Heart left ventricle (tissue), 16 donors: ENCODE measurements at regions not wholly inside any gene's neighbourhood (a gene's known extent, or its start where the extent isn't known, plus 50 kb on each side); places are given as distances from the start of the nearest gene placed in this dataset.

Source experiments
- ATAC-seq, 4 donors: fragments of 200-7000 bp; cut with Tn5 transposase; one replicate each; pipeline ENCODE4 v1.9.1; 2020 to 2022; ENCODE audit warnings: moderate library complexity in 4 of 4, mild to moderate bottlenecking in 3 of 4, moderate number of reproducible peaks in 1 of 4
- DNase-seq, 5 donors: peaks; one replicate each; pipeline ENCODE4 v3.0.0-alpha.2; 2020
- H3K27ac ChIP-seq, 12 donors: fragments of 200-600 bp; sonication (generic) in 4 of 12; one replicate each; pipeline versions ENCODE4 v1.5.0 to v1.8.0; 2016 to 2022; ENCODE audit warnings: mild to moderate bottlenecking in 2 of 12
- H3K27me3 ChIP-seq, 9 donors: fragments of 200-600 bp; sonication (generic) in 2 of 9; one replicate each; pipeline versions ENCODE4 v1.5.1 to v1.8.0; 2016 to 2022; ENCODE audit warnings: mild to moderate bottlenecking in 3 of 9
- H3K36me3 ChIP-seq, 9 donors: fragments of 200-600 bp; sonication (generic) in 2 of 9; one replicate each; pipeline versions ENCODE4 v1.5.0 to v1.8.0; 2018 to 2022; ENCODE audit warnings: mild to moderate bottlenecking in 2 of 9
- H3K4me1 ChIP-seq, 12 donors: fragments of 200-600 bp; sonication (generic) in 4 of 12; one replicate each; pipeline versions ENCODE4 v1.5.0 to v1.8.0; 2016 to 2022; ENCODE audit warnings: mild to moderate bottlenecking in 3 of 12
- H3K4me3 ChIP-seq, 12 donors: fragments of 200-600 bp; sonication (generic) in 4 of 12; one replicate each; pipeline versions ENCODE4 v1.5.0 to v1.8.0; 2017 to 2022; ENCODE audit warnings: mild to moderate bottlenecking in 9 of 12, moderate library complexity in 4 of 12
- H3K9me3 ChIP-seq, 12 donors: fragments of 200-600 bp; sonication (generic) in 4 of 12; one replicate each; pipeline versions ENCODE4 v1.5.0 to v1.8.0; 2016 to 2022; ENCODE audit warnings: mild to moderate bottlenecking in 1 of 12
- POLR2A ChIP-seq, 2 donors: fragments of 450-650 bp; IDR thresholded peaks; one replicate each; pipeline ENCODE4 v1.6.1; 2017; ENCODE audit warnings: antibody characterized with exemption in 2 of 2, mild to moderate bottlenecking in 2 of 2, moderate library complexity in 2 of 2
- WGBS, 4 donors: extraction: QIAGEN DNeasy Blood & Tissue Kit in 2 of 4; methylation state at CpG; one replicate each; pipeline versions ENCODE4 v1.1.5 to v1.1.7; 2013 to 2018; 5-methylcytosine and 5-hydroxymethylcytosine counted together
- intact Hi-C, 10 donors: fragments of 100-400 bp; cut with DNase I; formaldehyde crosslinking; loops; one replicate each; pipeline versions ENCODE4 v1.11.1 to v1.14.2; 2022
- TF ChIP-seq, protein P1 (sequence below), 12 donors: fragments of 200-600 bp; sonication (generic) in 4 of 12; IDR thresholded peaks; one replicate each; pipeline versions ENCODE4 v1.5.0 to v1.8.0; 2018 to 2022; ENCODE audit warnings: antibody characterized with exemption in 12 of 12, mild to moderate bottlenecking in 5 of 12
- donor health status: ischemic (EF 13 %, LVEDD 7.1; RV severe dilation, severe dysfunction).
- donor health status: healthy with polysubstance abuse.
- donor health status: DM: no; HTN: yes; CAD: no.
- donor health status: DM: no; HTN: no; CAD: no.
- donor health status: ischemic (EF 25% LVEDD 6.9; RV normal size, moderate dysfunction).
- donor health status: ischemic (EF 25% LVEDD 5.7; RV mildly dilated, moderate dysfunction).
- donor health status: healthy.
- donor health status: DM: yes; HTN: yes; CAD: no.
- donor health status: ischemic (EF 35%, LVEDD 5.7; RV mildly dilated, moderate dysfunction).
- donor health status: nonischemic (EF 11% LVEDD 7.7; RV severe dilation, severe dysfunction).
- donor health status: DM: yes; HTN: yes; CAD: no.
- donor health status: PGD.
- donor health status: ischemic (EF 29% LVEDD 5.4; RV normal size, mild dysfunction).
- donor health status: nonischemic (EF 23%, LVEDD 6.1; RV moderate dilation, normal function).

- intact Hi-C loops: no loop called here
- TF ChIP-seq, protein P1, sequence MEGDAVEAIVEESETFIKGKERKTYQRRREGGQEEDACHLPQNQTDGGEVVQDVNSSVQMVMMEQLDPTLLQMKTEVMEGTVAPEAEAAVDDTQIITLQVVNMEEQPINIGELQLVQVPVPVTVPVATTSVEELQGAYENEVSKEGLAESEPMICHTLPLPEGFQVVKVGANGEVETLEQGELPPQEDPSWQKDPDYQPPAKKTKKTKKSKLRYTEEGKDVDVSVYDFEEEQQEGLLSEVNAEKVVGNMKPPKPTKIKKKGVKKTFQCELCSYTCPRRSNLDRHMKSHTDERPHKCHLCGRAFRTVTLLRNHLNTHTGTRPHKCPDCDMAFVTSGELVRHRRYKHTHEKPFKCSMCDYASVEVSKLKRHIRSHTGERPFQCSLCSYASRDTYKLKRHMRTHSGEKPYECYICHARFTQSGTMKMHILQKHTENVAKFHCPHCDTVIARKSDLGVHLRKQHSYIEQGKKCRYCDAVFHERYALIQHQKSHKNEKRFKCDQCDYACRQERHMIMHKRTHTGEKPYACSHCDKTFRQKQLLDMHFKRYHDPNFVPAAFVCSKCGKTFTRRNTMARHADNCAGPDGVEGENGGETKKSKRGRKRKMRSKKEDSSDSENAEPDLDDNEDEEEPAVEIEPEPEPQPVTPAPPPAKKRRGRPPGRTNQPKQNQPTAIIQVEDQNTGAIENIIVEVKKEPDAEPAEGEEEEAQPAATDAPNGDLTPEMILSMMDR (IDR thresholded peaks at IDR 0.05): no peak
- TF ChIP-seq POLR2A (IDR thresholded peaks at IDR 0.05): no peak
- WGBS, 4 donors: 69 to 75% (median 72%) methylated on average over 1 of the region's 1 CpG
- Histone ChIP-seq H3K36me3 (no peaks in the 10 kb centered on the region), H3K9me3 (peaks cover 0 to 22% (median 0%) of the 10 kb centered on the region in 12 donors), H3K27me3 (peaks cover 0 to 3% (median 0%) of the 10 kb centered on the region in 9 donors), H3K4me1 (no peaks in the 10 kb centered on the region), H3K4me3 (no peak overlapping the region), H3K27ac (no peak overlapping the region)
- DNase-seq (no peak), ATAC-seq (no peak)
These were observed 293.1 kb downstream of the PSAT1 start for GRCh38 chr9:78590068-78590467.

GRCh38 chr9:78592811-78593210 is 295.9 kb downstream of the PSAT1 start:
- DNase-seq: no peak
- no peaks in the 10 kb centered on the region for H3K9me3 ChIP-seq
- H3K4me1 ChIP-seq: no peaks in the 10 kb centered on the region
- no peak overlapping the region for H3K4me3 ChIP-seq
- intact Hi-C loops: no loop called here
- no peaks in the 10 kb centered on the region for H3K36me3 ChIP-seq
- ATAC-seq: no peak
- H3K27ac ChIP-seq: no peak overlapping the region
- TF ChIP-seq POLR2A (IDR thresholded peaks at IDR 0.05): no peak
- TF ChIP-seq, protein P1 (IDR thresholded peaks at IDR 0.05): no peak
- peaks cover 0 to 4% (median 0%) of the 10 kb centered on the region in 9 donors for H3K27me3 ChIP-seq

- DNase-seq: no peak
These were observed 298.4 kb downstream of the PSAT1 start for GRCh38 chr9:78595200-78595945.

DNA sequence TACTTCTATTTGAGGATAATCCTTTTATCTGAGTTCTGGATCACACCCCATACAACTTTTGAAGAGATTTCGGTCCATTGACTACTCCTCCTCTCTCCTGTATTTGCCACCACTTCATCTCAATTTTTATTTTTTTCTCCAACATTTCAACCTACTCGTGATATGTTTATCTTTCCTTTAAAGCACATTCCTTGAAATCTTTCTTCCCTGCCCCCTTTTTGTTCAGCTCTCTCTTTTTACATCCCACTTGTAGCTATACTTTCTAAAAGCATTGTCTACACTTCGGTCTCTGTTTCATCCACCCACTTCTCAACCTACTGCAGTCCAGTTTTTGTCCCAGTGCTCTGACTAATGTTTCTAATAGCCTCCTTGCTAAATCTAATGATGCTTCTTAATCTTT is 299.4 kb downstream of the PSAT1 start:
- no peaks in the 10 kb centered on the region for H3K36me3 ChIP-seq
- no peaks in the 10 kb centered on the region for H3K4me1 ChIP-seq
- H3K9me3 ChIP-seq: no peaks in the 10 kb centered on the region
- ATAC-seq (no peak), DNase-seq (no peak)
- no peak for TF ChIP-seq POLR2A (IDR thresholded peaks at IDR 0.05)
- TF ChIP-seq, protein P1 (IDR thresholded peaks at IDR 0.05): no peak
- H3K4me3 ChIP-seq: no peak overlapping the region
- no peak overlapping the region for H3K27ac ChIP-seq
- intact Hi-C loops: no loop called here
- H3K27me3 ChIP-seq: peaks cover 0 to 7% (median 0%) of the 10 kb centered on the region in 9 donors
- WGBS, 4 donors: 69 to 78% (median 76%) methylated on average over 3 of the region's 3 CpGs

More at GRCh38 chr9:78595200-78595945, 298.4 kb downstream of the PSAT1 start:
- H3K36me3 ChIP-seq: no peaks in the 10 kb centered on the region
- no peak for ATAC-seq
- intact Hi-C loops: no loop called here
- no peaks in the 10 kb centered on the region for H3K4me1 ChIP-seq
- H3K27me3 ChIP-seq: peaks cover 0 to 7% (median 0%) of the 10 kb centered on the region in 9 donors
- no peaks in the 10 kb centered on the region for H3K9me3 ChIP-seq
- 59 to 68% (median 64%) methylated on average over 5 of the region's 5 CpGs for WGBS, 4 donors
- no peak overlapping the region for H3K27ac ChIP-seq
- no peak overlapping the region for H3K4me3 ChIP-seq
- no peak for TF ChIP-seq POLR2A (IDR thresholded peaks at IDR 0.05)
- TF ChIP-seq, protein P1 (IDR thresholded peaks at IDR 0.05): no peak
